ENCODE measurements at regions not wholly inside any gene's neighbourhood (a gene's known extent, or its start where the extent isn't known, plus 50 kb on each side); places are given as distances from the start of the nearest gene placed in this dataset.

GRCh38 chr2:131418625-131419024 is 54.7 kb upstream of the RAB6D start:
- Histone ChIP-seq H3K9me3 (replicated peaks; ENCODE audit: insufficient read depth, low read length) (no peaks in the 10 kb centered on the region), H3K79me2 (ENCODE audit: low read length) (no peaks in the 10 kb centered on the region), H3K4me3 (ENCODE audit: low read length) (no peak overlapping the region), H3K36me3 (replicated peaks; ENCODE audit: insufficient read depth, low read length) (no peaks in the 10 kb centered on the region), H2AFZ (ENCODE audit: low read length) (no peak overlapping the region), H3K27ac (ENCODE audit: low read length) (no peak overlapping the region), H4K20me1 (ENCODE audit: insufficient read depth, low read length) (no peaks in the 10 kb centered on the region), H3F3A (ENCODE audit: insufficient read depth, low read length) (no peaks in the 10 kb centered on the region), H3K9me2 (replicated peaks; ENCODE audit: insufficient read depth, low read length) (no peaks in the 10 kb centered on the region), H3K27me3 (replicated peaks; ENCODE audit: insufficient read depth, low read length) (no peaks in the 10 kb centered on the region), H3K4me1 (ENCODE audit: low read length) (no peaks in the 10 kb centered on the region), H3K4me2 (ENCODE audit: low read depth, low read length) (no peak overlapping the region), H3K9ac (ENCODE audit: low read length) (no peak overlapping the region)
- TF ChIP-seq, protein P1, sequence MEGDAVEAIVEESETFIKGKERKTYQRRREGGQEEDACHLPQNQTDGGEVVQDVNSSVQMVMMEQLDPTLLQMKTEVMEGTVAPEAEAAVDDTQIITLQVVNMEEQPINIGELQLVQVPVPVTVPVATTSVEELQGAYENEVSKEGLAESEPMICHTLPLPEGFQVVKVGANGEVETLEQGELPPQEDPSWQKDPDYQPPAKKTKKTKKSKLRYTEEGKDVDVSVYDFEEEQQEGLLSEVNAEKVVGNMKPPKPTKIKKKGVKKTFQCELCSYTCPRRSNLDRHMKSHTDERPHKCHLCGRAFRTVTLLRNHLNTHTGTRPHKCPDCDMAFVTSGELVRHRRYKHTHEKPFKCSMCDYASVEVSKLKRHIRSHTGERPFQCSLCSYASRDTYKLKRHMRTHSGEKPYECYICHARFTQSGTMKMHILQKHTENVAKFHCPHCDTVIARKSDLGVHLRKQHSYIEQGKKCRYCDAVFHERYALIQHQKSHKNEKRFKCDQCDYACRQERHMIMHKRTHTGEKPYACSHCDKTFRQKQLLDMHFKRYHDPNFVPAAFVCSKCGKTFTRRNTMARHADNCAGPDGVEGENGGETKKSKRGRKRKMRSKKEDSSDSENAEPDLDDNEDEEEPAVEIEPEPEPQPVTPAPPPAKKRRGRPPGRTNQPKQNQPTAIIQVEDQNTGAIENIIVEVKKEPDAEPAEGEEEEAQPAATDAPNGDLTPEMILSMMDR (IDR thresholded peaks at IDR 0.05; ENCODE audit: low read length) = no peak
- TF ChIP-seq EZH2phosphoT487 (IDR thresholded peaks at IDR 0.05; ENCODE audit: low read length) (no peak), EZH2 (optimal IDR thresholded peaks at IDR 0.05; ENCODE audit: low read depth, low read length) (no peak)
- DNase-seq = no peak

- Histone ChIP-seq H3K4me3 (ENCODE audit: low read length) (no peak overlapping the region), H3K27ac (ENCODE audit: low read length) (no peak overlapping the region), H3K9ac (ENCODE audit: low read length) (no peak overlapping the region), H4K20me1 (ENCODE audit: insufficient read depth, low read length) (no peaks in the 10 kb centered on the region), H3F3A (ENCODE audit: insufficient read depth, low read length) (no peaks in the 10 kb centered on the region), H2AFZ (ENCODE audit: low read length) (no peak overlapping the region), H3K4me2 (ENCODE audit: low read depth, low read length) (no peak overlapping the region), H3K9me3 (replicated peaks; ENCODE audit: insufficient read depth, low read length) (no peaks in the 10 kb centered on the region), H3K9me2 (replicated peaks; ENCODE audit: insufficient read depth, low read length) (no peaks in the 10 kb centered on the region), H3K4me1 (ENCODE audit: low read length) (no peaks in the 10 kb centered on the region), H3K79me2 (ENCODE audit: low read length) (no peaks in the 10 kb centered on the region), H3K27me3 (replicated peaks; ENCODE audit: insufficient read depth, low read length) (no peaks in the 10 kb centered on the region), H3K36me3 (replicated peaks; ENCODE audit: insufficient read depth, low read length) (no peaks in the 10 kb centered on the region)
- TF ChIP-seq EZH2 (optimal IDR thresholded peaks at IDR 0.05; ENCODE audit: low read depth, low read length) = no peak
- TF ChIP-seq, protein P1 (IDR thresholded peaks at IDR 0.05; ENCODE audit: low read length) = no peak
- no peak for TF ChIP-seq EZH2phosphoT487 (IDR thresholded peaks at IDR 0.05; ENCODE audit: low read length)
- no peak for DNase-seq
These were observed 53.9 kb upstream of the RAB6D start for GRCh38 chr2:131417886-131418285.

GRCh38 chr2:131413785-131414184 is 49.8 kb upstream of the RAB6D start:
- Histone ChIP-seq H4K20me1 (ENCODE audit: insufficient read depth, low read length) (no peaks in the 10 kb centered on the region), H3K36me3 (replicated peaks; ENCODE audit: insufficient read depth, low read length) (no peaks in the 10 kb centered on the region), H2AFZ (ENCODE audit: low read length) (peak overlapping the region; percentile 50; the same call in 1 of the 2 replicates), H3K9ac (ENCODE audit: low read length) (no peak overlapping the region), H3K27me3 (replicated peaks; ENCODE audit: insufficient read depth, low read length) (no peaks in the 10 kb centered on the region), H3K4me1 (ENCODE audit: low read length) (no peaks in the 10 kb centered on the region), H3K27ac (ENCODE audit: low read length) (no peak overlapping the region), H3K4me2 (ENCODE audit: low read depth, low read length) (no peak overlapping the region), H3K4me3 (ENCODE audit: low read length) (no peak overlapping the region), H3K9me3 (replicated peaks; ENCODE audit: insufficient read depth, low read length) (no peaks in the 10 kb centered on the region), H3K79me2 (ENCODE audit: low read length) (no peaks in the 10 kb centered on the region), H3F3A (ENCODE audit: insufficient read depth, low read length) (no peaks in the 10 kb centered on the region), H3K9me2 (replicated peaks; ENCODE audit: insufficient read depth, low read length) (no peaks in the 10 kb centered on the region)
- TF ChIP-seq EZH2phosphoT487 (IDR thresholded peaks at IDR 0.05; ENCODE audit: low read length) (no peak), EZH2 (optimal IDR thresholded peaks at IDR 0.05; ENCODE audit: low read depth, low read length) (no peak)
- TF ChIP-seq, protein P1 (IDR thresholded peaks at IDR 0.05; ENCODE audit: low read length) = no peak
- no peak for DNase-seq
